Omental fat pad (tissue), 3 donors: ENCODE measurements at regions not wholly inside any gene's neighbourhood (a gene's known extent, or its start where the extent isn't known, plus 50 kb on each side); places are given as distances from the start of the nearest gene placed in this dataset.

Experiments used
- ATAC-seq: fragments of 150-250 bp; one replicate; pipeline ENCODE4 v1.9.1; 2016; ENCODE audit warnings: mild to moderate bottlenecking, moderate library complexity; ENCODE audit not compliant: low FRiP score
- DNase-seq: peaks from one replicate; pipeline ENCODE4 v3.0.0-alpha.2; 2019; ENCODE audit warnings: low spot score
- TF ChIP-seq, protein P1 (sequence below), 3 donors: fragments of 450-650 bp; IDR thresholded peaks; one replicate each; pipeline ENCODE4 v1.5.1; 2016 to 2017; ENCODE audit warnings: antibody characterized with exemption in 3 of 3, mild to moderate bottlenecking in 3 of 3, moderate library complexity in 2 of 3

GRCh38 chr18:56509656-56510055 lies 128.7 kb downstream of the TXNL1 start:
- ATAC-seq: no peak
- TF ChIP-seq, protein P1, sequence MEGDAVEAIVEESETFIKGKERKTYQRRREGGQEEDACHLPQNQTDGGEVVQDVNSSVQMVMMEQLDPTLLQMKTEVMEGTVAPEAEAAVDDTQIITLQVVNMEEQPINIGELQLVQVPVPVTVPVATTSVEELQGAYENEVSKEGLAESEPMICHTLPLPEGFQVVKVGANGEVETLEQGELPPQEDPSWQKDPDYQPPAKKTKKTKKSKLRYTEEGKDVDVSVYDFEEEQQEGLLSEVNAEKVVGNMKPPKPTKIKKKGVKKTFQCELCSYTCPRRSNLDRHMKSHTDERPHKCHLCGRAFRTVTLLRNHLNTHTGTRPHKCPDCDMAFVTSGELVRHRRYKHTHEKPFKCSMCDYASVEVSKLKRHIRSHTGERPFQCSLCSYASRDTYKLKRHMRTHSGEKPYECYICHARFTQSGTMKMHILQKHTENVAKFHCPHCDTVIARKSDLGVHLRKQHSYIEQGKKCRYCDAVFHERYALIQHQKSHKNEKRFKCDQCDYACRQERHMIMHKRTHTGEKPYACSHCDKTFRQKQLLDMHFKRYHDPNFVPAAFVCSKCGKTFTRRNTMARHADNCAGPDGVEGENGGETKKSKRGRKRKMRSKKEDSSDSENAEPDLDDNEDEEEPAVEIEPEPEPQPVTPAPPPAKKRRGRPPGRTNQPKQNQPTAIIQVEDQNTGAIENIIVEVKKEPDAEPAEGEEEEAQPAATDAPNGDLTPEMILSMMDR (IDR thresholded peaks at IDR 0.05): no peak
- DNase-seq: no peak

GRCh38 chr18:56508370-56509036 lies 129.9 kb downstream of the TXNL1 start:
- TF ChIP-seq, protein P1 (IDR thresholded peaks at IDR 0.05): no peak
- ATAC-seq: no peak
- no peak for DNase-seq

GRCh38 chr18:56505971-56506370 lies 132.4 kb downstream of the TXNL1 start:
- TF ChIP-seq, protein P1 (IDR thresholded peaks at IDR 0.05): no peak
- ATAC-seq (no peak), DNase-seq (no peak)

DNA sequence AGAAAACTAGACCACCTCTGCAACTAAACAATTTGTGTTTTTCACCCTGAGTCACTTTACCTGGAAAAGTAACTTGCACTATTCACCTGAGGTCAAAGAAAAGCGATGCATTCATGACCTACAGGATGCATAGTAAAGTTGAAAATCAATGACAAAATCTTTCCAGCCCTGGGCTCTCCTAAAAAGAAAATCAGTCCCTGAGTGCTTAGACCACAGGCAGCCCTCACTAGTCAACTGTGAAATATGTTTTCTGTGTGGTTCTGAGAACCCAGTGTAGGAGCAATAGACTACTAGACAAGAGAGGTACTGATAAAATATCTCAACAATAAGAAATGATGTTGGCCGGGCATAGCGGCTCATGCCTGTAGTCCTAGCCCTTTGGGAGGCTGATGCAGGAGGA lies 133.1 kb downstream of the TXNL1 start:
- ATAC-seq: no peak
- TF ChIP-seq, protein P1 (IDR thresholded peaks at IDR 0.05): no peak
- no peak for DNase-seq

GRCh38 chr18:56501896-56502295 lies 136.5 kb downstream of the TXNL1 start:
- ATAC-seq: no peak
- DNase-seq: no peak
- TF ChIP-seq, protein P1 (IDR thresholded peaks at IDR 0.05): no peak

- ATAC-seq (no peak), DNase-seq (no peak)
- TF ChIP-seq, protein P1 (IDR thresholded peaks at IDR 0.05): no peak
Measured at GRCh38 chr18:56495884-56496283, 142.5 kb downstream of the TXNL1 start.

DNA sequence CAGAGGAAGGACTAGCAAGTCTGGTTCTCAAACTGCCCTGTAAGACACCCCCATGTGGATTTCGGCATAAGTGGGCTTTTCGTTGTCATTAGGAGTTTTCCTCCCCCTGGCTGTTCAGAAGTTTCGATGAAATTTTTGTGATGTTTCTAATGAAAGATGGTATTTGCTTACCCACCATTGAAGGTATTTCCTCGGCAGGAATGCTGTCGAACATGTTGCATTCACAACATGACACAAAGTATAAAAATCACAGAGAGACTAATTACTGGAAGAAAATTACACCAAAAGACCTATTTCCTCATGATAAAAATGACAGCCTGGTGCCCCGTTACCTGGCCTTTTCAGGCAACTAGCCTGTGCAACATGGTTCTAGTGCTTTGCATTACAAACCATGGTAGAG lies 144.9 kb downstream of the TXNL1 start:
- DNase-seq (no peak), ATAC-seq (no peak)
- TF ChIP-seq, protein P1 (IDR thresholded peaks at IDR 0.05): no peak
